GM12865 (cell line): ENCODE measurements at regions not wholly inside any gene's neighbourhood (a gene's known extent, or its start where the extent isn't known, plus 50 kb on each side); places are given as distances from the start of the nearest gene placed in this dataset.
"Not testable (repeated sequence)": the region's sequence is repeated elsewhere in the genome, so short reads cannot be mapped to it uniquely, and the experiment has no call there.

Source experiments
- DNase-seq: peaks from one replicate; pipeline ENCODE4 v3.0.0; 2010; ENCODE audit warnings: low read depth
- H3K4me3 ChIP-seq: 2 replicates; pipeline ENCODE4 v1.5.1; 2011; ENCODE audit warnings: mild to moderate bottlenecking, low read depth, low read length, control low read depth
- CTCF ChIP-seq: IDR thresholded peaks from 2 replicates; pipeline ENCODE4 v1.5.1; 2011; ENCODE audit warnings: low read length, control low read depth, low read depth, inconsistent platforms; ENCODE audit not compliant: insufficient read depth; ENCODE audit errors: missing control alignments

GRCh38 chr5:125483609-125484008 is 737.2 kb upstream of the ZNF608 start:
- H3K4me3 ChIP-seq: no peak overlapping the region
- no peak for TF ChIP-seq CTCF
- no peak for DNase-seq

- DNase-seq: no peak
- TF ChIP-seq CTCF: no peak
- H3K4me3 ChIP-seq: no peak overlapping the region
Observed at GRCh38 chr5:125484272-125484741, 737.9 kb upstream of the ZNF608 start.

- H3K4me3 ChIP-seq: no peak overlapping the region
- TF ChIP-seq CTCF: no peak
- peak; percentile 17 for DNase-seq
Observed at GRCh38 chr5:125484742-125485641, 738.6 kb upstream of the ZNF608 start.

GRCh38 chr5:125485771-125486170 is 739.3 kb upstream of the ZNF608 start:
- TF ChIP-seq CTCF: no peak
- DNase-seq: no peak
- H3K4me3 ChIP-seq: no peak overlapping the region

- no peak overlapping the region for H3K4me3 ChIP-seq
- no peak for DNase-seq
- no peak for TF ChIP-seq CTCF
Observed at GRCh38 chr5:125486634-125487033, 740.2 kb upstream of the ZNF608 start.

GRCh38 chr5:125487231-125487630 is 740.8 kb upstream of the ZNF608 start:
- no peak for DNase-seq
- TF ChIP-seq CTCF: no peak
- H3K4me3 ChIP-seq: no peak overlapping the region

- H3K4me3 ChIP-seq, DNase-seq: not testable (repeated sequence)
Observed at GRCh38 chr5:125487652-125488051, 741.2 kb upstream of the ZNF608 start.
